NB4 (cell line): ENCODE measurements at regions not wholly inside any gene's neighbourhood (a gene's known extent, or its start where the extent isn't known, plus 50 kb on each side); places are given as distances from the start of the nearest gene placed in this dataset.

Experiments used
- DNase-seq: peaks from one replicate; pipeline ENCODE4 v3.0.0; 2010; ENCODE audit warnings: low read depth
- H3K4me3 ChIP-seq: one replicate; pipeline ENCODE4 v1.5.1; 2011; ENCODE audit warnings: mild to moderate bottlenecking, low read depth, low read length, moderate library complexity
- MYC ChIP-seq: IDR thresholded peaks from 2 replicates; pipeline ENCODE4 v1.6.1; 2011; ENCODE audit warnings: low read depth, low read length
- POLR2A ChIP-seq: IDR thresholded peaks from 2 replicates; pipeline ENCODE4 v1.6.1; 2011; ENCODE audit warnings: mild to moderate bottlenecking; ENCODE audit not compliant: insufficient read length; ENCODE audit errors: extremely low read depth
- TF ChIP-seq, protein P1 (sequence below): IDR thresholded peaks from 2 replicates; pipeline ENCODE4 v1.6.1; 2011; ENCODE audit warnings: low read depth, low read length
- TF ChIP-seq, protein P2 (sequence below): IDR thresholded peaks from one replicate; pipeline ENCODE4 v1.5.1; 2012; ENCODE audit warnings: low read depth, low read length

DNA sequence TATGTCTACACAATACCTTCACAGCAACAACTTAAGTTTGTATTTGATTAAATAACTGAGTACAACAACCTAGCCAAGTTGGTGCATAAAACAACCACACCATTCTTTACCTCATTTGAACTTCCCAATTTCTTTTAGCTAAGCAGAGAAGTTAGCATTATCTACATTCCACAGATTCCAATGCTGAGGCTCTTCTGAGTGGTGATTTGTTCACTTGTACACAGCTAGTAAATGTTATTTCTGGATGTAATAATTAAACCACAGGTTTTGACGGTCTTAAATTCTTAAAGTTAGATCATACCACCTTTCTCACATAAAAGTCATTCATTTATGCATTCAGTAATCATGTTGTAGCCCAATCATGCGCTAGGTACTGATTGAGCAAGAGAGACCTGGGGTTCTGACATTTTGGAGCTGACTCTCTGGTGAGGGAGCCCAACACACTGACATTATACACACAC lies 102.5 kb downstream of the SST start:
- H3K4me3 ChIP-seq, result no peak overlapping the region
- TF ChIP-seq POLR2A, result no peak
- TF ChIP-seq, protein P1, sequence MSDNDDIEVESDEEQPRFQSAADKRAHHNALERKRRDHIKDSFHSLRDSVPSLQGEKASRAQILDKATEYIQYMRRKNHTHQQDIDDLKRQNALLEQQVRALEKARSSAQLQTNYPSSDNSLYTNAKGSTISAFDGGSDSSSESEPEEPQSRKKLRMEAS, result no peak
- TF ChIP-seq, protein P2, sequence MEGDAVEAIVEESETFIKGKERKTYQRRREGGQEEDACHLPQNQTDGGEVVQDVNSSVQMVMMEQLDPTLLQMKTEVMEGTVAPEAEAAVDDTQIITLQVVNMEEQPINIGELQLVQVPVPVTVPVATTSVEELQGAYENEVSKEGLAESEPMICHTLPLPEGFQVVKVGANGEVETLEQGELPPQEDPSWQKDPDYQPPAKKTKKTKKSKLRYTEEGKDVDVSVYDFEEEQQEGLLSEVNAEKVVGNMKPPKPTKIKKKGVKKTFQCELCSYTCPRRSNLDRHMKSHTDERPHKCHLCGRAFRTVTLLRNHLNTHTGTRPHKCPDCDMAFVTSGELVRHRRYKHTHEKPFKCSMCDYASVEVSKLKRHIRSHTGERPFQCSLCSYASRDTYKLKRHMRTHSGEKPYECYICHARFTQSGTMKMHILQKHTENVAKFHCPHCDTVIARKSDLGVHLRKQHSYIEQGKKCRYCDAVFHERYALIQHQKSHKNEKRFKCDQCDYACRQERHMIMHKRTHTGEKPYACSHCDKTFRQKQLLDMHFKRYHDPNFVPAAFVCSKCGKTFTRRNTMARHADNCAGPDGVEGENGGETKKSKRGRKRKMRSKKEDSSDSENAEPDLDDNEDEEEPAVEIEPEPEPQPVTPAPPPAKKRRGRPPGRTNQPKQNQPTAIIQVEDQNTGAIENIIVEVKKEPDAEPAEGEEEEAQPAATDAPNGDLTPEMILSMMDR, result no peak
- no peak for TF ChIP-seq MYC
- no peak for DNase-seq

DNA sequence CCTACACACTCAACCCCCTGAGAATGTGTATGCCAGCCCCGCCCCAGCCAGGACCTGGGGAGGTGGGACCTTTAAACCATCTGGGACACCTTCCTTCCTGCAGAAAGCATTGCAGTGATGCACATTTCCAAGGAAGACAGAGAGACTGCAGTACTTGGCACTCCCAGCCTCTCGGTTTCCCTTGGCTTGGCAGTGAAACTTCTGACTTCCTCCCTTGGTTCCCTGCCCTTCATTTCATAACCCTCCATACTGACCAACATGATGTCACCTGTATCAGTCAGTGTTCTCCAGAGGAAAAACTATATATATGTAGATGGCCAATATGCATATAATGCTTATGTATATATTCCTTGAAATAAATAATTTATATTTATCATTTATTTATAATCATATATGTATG lies 103.2 kb downstream of the SST start:
- no peak for DNase-seq
- no peak overlapping the region for H3K4me3 ChIP-seq
- TF ChIP-seq MYC (no peak), POLR2A (no peak)
- TF ChIP-seq, protein P2, result no peak
- TF ChIP-seq, protein P1, result no peak

DNA sequence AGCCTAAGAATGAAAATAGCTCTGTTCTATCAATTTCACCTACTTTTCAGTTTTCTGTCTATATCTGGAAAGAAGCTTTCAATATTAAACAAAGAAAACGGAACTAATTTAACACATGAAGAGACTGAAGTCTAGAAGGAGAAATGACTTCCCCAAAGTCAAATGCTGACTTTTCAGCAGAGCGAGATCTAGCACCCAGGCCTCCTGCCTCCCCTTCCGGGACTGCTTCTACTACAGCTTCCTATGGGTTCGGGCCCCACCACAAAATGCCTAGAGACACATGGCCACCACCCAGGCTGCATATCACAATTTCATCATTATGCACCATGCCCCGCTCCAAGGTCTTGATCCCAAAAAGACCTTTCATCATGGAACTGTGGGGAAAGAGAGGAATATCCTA lies 104.5 kb downstream of the SST start:
- DNase-seq, result no peak
- TF ChIP-seq, protein P2, result no peak
- TF ChIP-seq, protein P1, result no peak
- TF ChIP-seq MYC, result no peak
- TF ChIP-seq POLR2A, result no peak
- no peak overlapping the region for H3K4me3 ChIP-seq

DNA sequence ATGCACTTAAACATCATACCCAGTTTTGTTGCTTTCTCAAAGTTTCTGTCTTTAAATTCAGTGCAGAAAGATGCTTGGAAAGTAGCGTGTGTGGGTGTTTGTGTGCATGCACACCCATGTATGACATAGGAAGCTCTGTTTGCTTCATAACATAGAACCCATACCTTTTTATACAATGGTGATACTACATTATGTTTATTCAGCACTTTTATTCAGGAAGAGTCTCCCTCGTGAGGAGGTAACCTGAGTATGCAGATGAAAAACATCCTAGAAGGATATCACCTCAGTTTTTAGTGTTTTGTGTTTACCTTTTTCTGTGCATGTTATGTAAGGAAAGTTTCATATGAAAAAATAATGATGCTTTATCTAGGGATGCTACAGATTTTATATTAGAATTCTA lies 111.2 kb downstream of the SST start:
- DNase-seq, result no peak
- H3K4me3 ChIP-seq, result no peak overlapping the region
- TF ChIP-seq, protein P2, result no peak
- TF ChIP-seq, protein P1, result no peak

DNA sequence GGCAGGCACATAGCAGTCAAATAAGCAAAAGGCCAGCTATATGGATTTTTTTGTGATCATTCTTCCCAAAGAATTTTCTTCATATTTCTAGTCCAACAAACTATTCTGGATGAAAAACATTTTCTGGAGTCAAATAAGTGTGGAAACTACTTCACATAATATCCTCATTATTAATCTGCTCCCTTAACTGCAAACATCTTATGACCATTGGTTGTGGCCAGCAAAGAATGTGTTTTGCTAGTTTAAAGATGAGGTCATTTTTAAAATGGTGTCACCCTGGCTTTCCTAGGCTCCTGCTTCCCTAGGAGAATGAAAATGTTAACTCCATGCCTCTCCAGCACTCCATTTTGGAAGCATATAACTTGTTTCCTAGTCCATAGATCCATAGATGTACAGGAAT lies 118.8 kb downstream of the SST start:
- H3K4me3 ChIP-seq, result no peak overlapping the region
- no peak for DNase-seq
- TF ChIP-seq, protein P1, result no peak
- TF ChIP-seq, protein P2, result no peak
- TF ChIP-seq POLR2A, result no peak
- no peak for TF ChIP-seq MYC

DNA sequence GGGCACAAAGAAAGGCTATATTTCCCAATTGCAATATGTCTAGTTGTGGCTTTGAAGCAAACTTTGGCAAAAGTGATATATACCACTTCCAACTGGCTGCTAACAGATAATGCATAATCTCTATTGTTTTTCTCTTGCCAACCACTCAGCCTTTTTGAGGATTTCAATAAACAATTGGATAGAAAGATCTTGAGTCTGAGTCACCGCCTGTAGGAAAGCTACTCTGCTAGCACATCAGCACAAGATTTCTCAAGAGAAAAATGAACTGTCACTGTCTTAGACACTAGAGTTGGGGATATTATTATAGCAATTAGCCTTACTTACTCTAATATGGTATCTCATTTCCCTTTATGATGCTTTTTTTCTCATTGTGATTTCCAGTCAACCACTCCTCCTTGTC lies 119.7 kb downstream of the SST start:
- TF ChIP-seq MYC (no peak), POLR2A (no peak)
- TF ChIP-seq, protein P2, result no peak
- TF ChIP-seq, protein P1, result no peak
- H3K4me3 ChIP-seq, result no peak overlapping the region
- DNase-seq, result no peak
